D721Med (cell line): ENCODE measurements at regions not wholly inside any gene's neighbourhood (a gene's known extent, or its start where the extent isn't known, plus 50 kb on each side); places are given as distances from the start of the nearest gene placed in this dataset.

ENCODE experiments used
- DNase-seq: peaks from one replicate; pipeline ENCODE4 v3.0.0; 2011; ENCODE audit warnings: low spot score; ENCODE audit not compliant: insufficient read length
- FAIRE-seq: peaks from 2 replicates; lab custom pipeline; 2011; peaks lifted over from hg19 to GRCh38; lab: Jason Lieb, UNC
- TF ChIP-seq, protein P1 (sequence below): IDR thresholded peaks from 2 replicates; pipeline ENCODE4 v1.5.1; 2012; ENCODE audit warnings: mild to moderate bottlenecking, control low read depth; ENCODE audit not compliant: insufficient read depth; ENCODE audit errors: missing control alignments

DNA sequence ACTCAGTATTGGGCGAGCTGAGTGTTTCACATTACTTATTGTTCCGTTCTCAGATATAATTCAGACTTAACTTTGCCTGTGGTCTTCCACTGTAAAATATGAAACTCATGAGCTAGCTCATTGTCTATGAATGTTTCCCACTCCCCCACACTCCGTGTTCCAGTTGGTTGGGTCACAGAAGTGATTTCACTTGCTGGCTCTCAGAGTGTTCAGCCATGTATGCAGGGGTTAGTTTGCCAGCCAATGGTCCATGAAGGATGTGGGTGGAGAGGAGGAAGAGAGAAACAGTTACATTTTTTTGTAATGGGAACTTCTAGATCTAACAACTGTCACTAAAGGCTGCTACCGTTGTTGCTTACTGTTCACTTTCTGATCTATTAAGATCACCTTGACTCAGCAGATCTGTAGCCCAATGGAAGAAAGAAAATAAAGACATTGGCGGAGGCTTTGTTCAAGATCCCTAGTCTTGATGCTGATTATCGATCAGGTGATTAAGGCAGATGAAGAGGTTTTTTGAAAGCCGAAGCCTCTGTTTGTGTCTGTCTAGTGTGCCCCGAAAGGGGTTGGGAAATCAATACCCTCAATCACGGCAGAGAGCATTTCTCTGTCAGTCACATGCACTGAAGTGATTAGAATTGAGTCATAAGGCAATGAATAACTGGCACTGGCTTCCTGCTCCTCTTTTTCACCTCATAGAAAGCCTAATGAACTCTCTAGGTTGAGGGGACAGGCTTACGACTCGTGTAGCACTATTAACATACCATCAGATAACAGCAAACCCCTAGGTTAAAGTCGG is 279.7 kb upstream of the FIGN start:
- TF ChIP-seq, protein P1, sequence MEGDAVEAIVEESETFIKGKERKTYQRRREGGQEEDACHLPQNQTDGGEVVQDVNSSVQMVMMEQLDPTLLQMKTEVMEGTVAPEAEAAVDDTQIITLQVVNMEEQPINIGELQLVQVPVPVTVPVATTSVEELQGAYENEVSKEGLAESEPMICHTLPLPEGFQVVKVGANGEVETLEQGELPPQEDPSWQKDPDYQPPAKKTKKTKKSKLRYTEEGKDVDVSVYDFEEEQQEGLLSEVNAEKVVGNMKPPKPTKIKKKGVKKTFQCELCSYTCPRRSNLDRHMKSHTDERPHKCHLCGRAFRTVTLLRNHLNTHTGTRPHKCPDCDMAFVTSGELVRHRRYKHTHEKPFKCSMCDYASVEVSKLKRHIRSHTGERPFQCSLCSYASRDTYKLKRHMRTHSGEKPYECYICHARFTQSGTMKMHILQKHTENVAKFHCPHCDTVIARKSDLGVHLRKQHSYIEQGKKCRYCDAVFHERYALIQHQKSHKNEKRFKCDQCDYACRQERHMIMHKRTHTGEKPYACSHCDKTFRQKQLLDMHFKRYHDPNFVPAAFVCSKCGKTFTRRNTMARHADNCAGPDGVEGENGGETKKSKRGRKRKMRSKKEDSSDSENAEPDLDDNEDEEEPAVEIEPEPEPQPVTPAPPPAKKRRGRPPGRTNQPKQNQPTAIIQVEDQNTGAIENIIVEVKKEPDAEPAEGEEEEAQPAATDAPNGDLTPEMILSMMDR, result no peak
- no peak for DNase-seq
- no peak for FAIRE-seq

- DNase-seq (no peak), FAIRE-seq (no peak)
- TF ChIP-seq, protein P1, result no peak
Measured at GRCh38 chr2:164014791-164015190, 279.0 kb upstream of the FIGN start.

- DNase-seq (no peak), FAIRE-seq (no peak)
- TF ChIP-seq, protein P1, result no peak
Measured at GRCh38 chr2:164014068-164014731, 278.4 kb upstream of the FIGN start.

DNA sequence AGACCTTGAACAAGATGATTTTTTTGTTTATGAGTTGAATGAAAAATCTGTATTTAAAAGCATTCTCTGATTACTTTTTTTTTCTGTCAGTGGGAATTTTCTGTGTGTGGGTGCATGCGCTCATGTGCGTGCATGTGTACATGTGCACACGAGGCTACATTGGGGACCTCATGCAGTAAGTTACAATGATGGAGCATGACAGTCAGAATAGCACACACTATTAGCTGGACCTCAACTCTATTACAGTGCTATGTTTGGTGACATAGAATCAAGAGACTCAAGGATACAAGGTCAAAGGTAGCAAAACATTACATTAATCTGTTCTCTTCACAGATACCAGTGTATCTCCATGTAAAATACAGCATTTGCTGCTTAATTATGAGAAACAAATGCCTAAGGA is 276.8 kb upstream of the FIGN start:
- FAIRE-seq (no peak), DNase-seq (no peak)
- TF ChIP-seq, protein P1, result no peak

GRCh38 chr2:164009756-164010337 is 274.0 kb upstream of the FIGN start:
- no peak for FAIRE-seq
- TF ChIP-seq, protein P1, result no peak
- no peak for DNase-seq

- DNase-seq, result no peak
- no peak for FAIRE-seq
- TF ChIP-seq, protein P1, result no peak
Measured at GRCh38 chr2:164008752-164009151, 272.9 kb upstream of the FIGN start.
